HFFc6 (cell line): ENCODE measurements at regions not wholly inside any gene's neighbourhood (a gene's known extent, or its start where the extent isn't known, plus 50 kb on each side); places are given as distances from the start of the nearest gene placed in this dataset.

ENCODE experiments used
- DNase-seq: peaks from one replicate; pipeline ENCODE4 v3.0.0-alpha.2; 2018
- H3K27ac Mint-ChIP-seq: 2 replicates; pipeline ENCODE4 v1.8.0; 2020; ENCODE audit warnings: mild to moderate bottlenecking, mixed read lengths
- H3K27me3 Mint-ChIP-seq: 2 replicates; pipeline ENCODE4 v1.8.0; 2021; ENCODE audit warnings: mild to moderate bottlenecking, moderate library complexity, mixed read lengths; ENCODE audit not compliant: insufficient read depth
- H3K36me3 Mint-ChIP-seq: 2 replicates; pipeline ENCODE4 v1.8.0; 2021; ENCODE audit warnings: low read depth, mixed read lengths
- H3K4me1 Mint-ChIP-seq: 2 replicates; pipeline ENCODE4 v1.8.0; 2020; ENCODE audit warnings: low read depth, mixed read lengths
- H3K4me3 Mint-ChIP-seq: 2 replicates; pipeline ENCODE4 v1.8.0; 2020; ENCODE audit warnings: mild to moderate bottlenecking, moderate library complexity, mixed read lengths
- H3K9me3 Mint-ChIP-seq: 2 replicates; pipeline ENCODE4 v1.8.0; 2020; ENCODE audit warnings: mild to moderate bottlenecking, mixed read lengths
- CTCF ChIP-seq: fragments of 200-600 bp; sonication (generic); IDR thresholded peaks from 2 replicates; pipeline ENCODE4 v1.5.0; 2021; ENCODE audit warnings: antibody characterized with exemption, mild to moderate bottlenecking

GRCh38 chr18:67260841-67261240, 255.7 kb downstream of the DSEL start:
- DNase-seq: peak; percentile 30
- Mint-ChIP-seq H3K4me1 (peaks cover 58% of the 10 kb centered on the region), H3K9me3 (0 out of 2 replicates have a peak, but pooled peaks cover 4% of the 10 kb centered on the region), H3K27me3 (no peaks in the 10 kb centered on the region), H3K36me3 (no peaks in the 10 kb centered on the region), H3K27ac (peak overlapping the region; percentile 75), H3K4me3 (peak overlapping the region; percentile 48; the same call in 1 of the 2 replicates)
- no peak for TF ChIP-seq CTCF

GRCh38 chr18:67250776-67251424, 265.6 kb downstream of the DSEL start:
- Mint-ChIP-seq H3K36me3 (no peaks in the 10 kb centered on the region), H3K9me3 (no peaks in the 10 kb centered on the region), H3K27ac (no peak overlapping the region), H3K27me3 (no peaks in the 10 kb centered on the region), H3K4me3 (no peak overlapping the region), H3K4me1 (no peaks in the 10 kb centered on the region)
- TF ChIP-seq CTCF: no peak
- DNase-seq: no peak

- H3K9me3 Mint-ChIP-seq: no peaks in the 10 kb centered on the region
- no peaks in the 10 kb centered on the region for H3K27me3 Mint-ChIP-seq
- DNase-seq: no peak
- H3K36me3 Mint-ChIP-seq: no peaks in the 10 kb centered on the region
- peaks cover 19% of the 10 kb centered on the region for H3K4me1 Mint-ChIP-seq
- TF ChIP-seq CTCF: no peak
- peak overlapping the region; percentile 80 for H3K27ac Mint-ChIP-seq
- peak overlapping the region; percentile 88 for H3K4me3 Mint-ChIP-seq
Measured at GRCh38 chr18:67243799-67244587, 272.5 kb downstream of the DSEL start.

GRCh38 chr18:67242001-67242400, 274.5 kb downstream of the DSEL start:
- H3K4me1 Mint-ChIP-seq: peaks cover 19% of the 10 kb centered on the region
- no peak overlapping the region for H3K4me3 Mint-ChIP-seq
- TF ChIP-seq CTCF: no peak
- no peaks in the 10 kb centered on the region for H3K9me3 Mint-ChIP-seq
- no peaks in the 10 kb centered on the region for H3K36me3 Mint-ChIP-seq
- H3K27ac Mint-ChIP-seq: no peak overlapping the region
- DNase-seq: no peak
- no peaks in the 10 kb centered on the region for H3K27me3 Mint-ChIP-seq

- Mint-ChIP-seq H3K27ac (no peak overlapping the region), H3K36me3 (no peaks in the 10 kb centered on the region), H3K27me3 (no peaks in the 10 kb centered on the region), H3K4me3 (no peak overlapping the region), H3K4me1 (peaks cover 19% of the 10 kb centered on the region), H3K9me3 (no peaks in the 10 kb centered on the region)
- TF ChIP-seq CTCF: no peak
- no peak for DNase-seq
Measured at GRCh38 chr18:67241299-67241698, 275.2 kb downstream of the DSEL start.
